Gastroesophageal sphincter (tissue), 4 donors: ENCODE measurements at regions not wholly inside any gene's neighbourhood (a gene's known extent, or its start where the extent isn't known, plus 50 kb on each side); places are given as distances from the start of the nearest gene placed in this dataset.

Experiments
- ATAC-seq: fragments of 150-250 bp; one replicate; pipeline ENCODE4 v1.9.1; 2016; ENCODE audit warnings: mild to moderate bottlenecking, moderate library complexity
- H3K27ac ChIP-seq, 4 donors: fragments of 200-600 bp; sonication (generic) in 3 of 4; 1 replicate in 3 of 4; 2 replicates in 1 of 4; pipeline ENCODE4 v1.5.1; 2016 to 2019
- H3K27me3 ChIP-seq: fragments of 200-600 bp; sonication (generic); one replicate; pipeline ENCODE4 v1.5.1; 2019
- H3K36me3 ChIP-seq, 2 donors: fragments of 200-600 bp; sonication (generic); one replicate each; pipeline ENCODE4 v1.5.1; 2019; ENCODE audit warnings: control low read depth in 1 of 2
- H3K4me1 ChIP-seq, 3 donors: fragments of 200-600 bp; sonication (generic); 1 replicate in 2 of 3; 2 replicates in 1 of 3; pipeline ENCODE4 v1.5.1; 2016 to 2019; ENCODE audit warnings: control low read depth in 2 of 3
- H3K4me3 ChIP-seq, 2 donors: fragments of 200-600 bp; sonication (generic); one replicate each; pipeline ENCODE4 v1.5.1; 2019; ENCODE audit warnings: mild to moderate bottlenecking in 1 of 2, moderate library complexity in 1 of 2
- H3K9me3 ChIP-seq, 3 donors: fragments of 200-600 bp; sonication (generic); one replicate each; pipeline ENCODE4 v1.5.1; 2017 to 2019; ENCODE audit warnings: control low read depth in 2 of 3
- CTCF ChIP-seq, 4 experiments: fragments of 200-600 bp in 2 of 4; fragments of 450-650 bp in 2 of 4; sonication (generic) in 1 of 4; IDR thresholded peaks; one replicate each; pipeline ENCODE4 v1.5.1; 2017 to 2019; ENCODE audit warnings: antibody characterized with exemption in 4 of 4, mild to moderate bottlenecking in 2 of 4, moderate library complexity in 2 of 4
- EP300 ChIP-seq: sonication (generic); formaldehyde crosslinking; IDR thresholded peaks from one replicate; pipeline ENCODE4 v1.6.1; 2017; ENCODE audit warnings: antibody characterized with exemption, mild to moderate bottlenecking
- POLR2A ChIP-seq, 2 donors: fragments of 450-650 bp; IDR thresholded peaks; one replicate each; pipeline ENCODE4 v1.6.1; 2017; ENCODE audit warnings: antibody characterized with exemption in 2 of 2, mild to moderate bottlenecking in 2 of 2, moderate library complexity in 1 of 2
- POLR2AphosphoS5 ChIP-seq: sonication (generic); formaldehyde crosslinking; IDR thresholded peaks from one replicate; pipeline ENCODE4 v1.6.1; 2017; ENCODE audit warnings: antibody characterized with exemption
- WGBS, 2 donors: methylation state at CpG; one replicate each; pipeline ENCODE4 v1.1.5; 2018; ENCODE audit warnings: low coverage in 1 of 2; 5-methylcytosine and 5-hydroxymethylcytosine counted together

- TF ChIP-seq POLR2A (IDR thresholded peaks at IDR 0.05) (no peak), POLR2AphosphoS5 (no peak), CTCF (IDR thresholded peaks at IDR 0.05) (no peak), EP300 (no peak)
- Histone ChIP-seq H3K4me1 (peaks cover 0 to 6% (median 0%) of the 10 kb centered on the region in 3 donors), H3K27ac (no peak overlapping the region), H3K4me3 (no peak overlapping the region), H3K27me3 (no peaks in the 10 kb centered on the region), H3K9me3 (no peaks in the 10 kb centered on the region), H3K36me3 (no peaks in the 10 kb centered on the region)
- 48 to 51% methylated on average over 3 of the region's 3 CpGs for WGBS, 2 donors
- ATAC-seq, result no peak
Observed at GRCh38 chr2:156800065-156800653, 364.0 kb downstream of the GPD2 start.

DNA sequence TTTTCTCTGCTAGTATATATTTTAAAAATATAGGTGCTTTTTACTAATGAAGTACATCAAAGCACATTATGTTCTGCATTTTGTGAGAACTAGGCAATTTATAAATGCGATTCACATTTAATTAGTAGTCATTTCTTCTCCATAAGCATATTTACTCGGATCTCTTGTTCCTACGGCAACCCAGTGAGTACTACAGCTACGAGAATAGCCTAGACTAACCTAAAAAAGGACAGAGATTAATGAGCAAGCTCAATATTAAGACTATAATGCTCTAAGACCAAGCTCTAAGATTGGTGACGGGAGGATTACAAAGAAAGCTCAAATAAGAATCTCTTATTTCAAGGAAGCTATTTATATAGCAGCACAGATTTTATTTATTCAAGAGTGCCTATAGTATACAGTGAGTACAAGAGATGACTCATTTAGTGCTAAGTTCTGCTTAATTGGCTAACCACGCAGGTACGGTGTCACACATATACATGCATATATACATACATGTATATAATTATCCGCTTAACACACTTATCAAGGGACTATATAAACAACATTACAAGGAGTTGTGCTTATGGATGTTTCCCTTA is 364.7 kb downstream of the GPD2 start:
- no peaks in the 10 kb centered on the region for H3K27me3 ChIP-seq
- no peaks in the 10 kb centered on the region for H3K36me3 ChIP-seq
- H3K4me1 ChIP-seq, result peaks cover 0 to 6% (median 0%) of the 10 kb centered on the region in 3 donors
- no peak for ATAC-seq
- no peaks in the 10 kb centered on the region for H3K9me3 ChIP-seq
- H3K4me3 ChIP-seq, result peak overlapping the region in 1 of 2 donors; percentile 5
- H3K27ac ChIP-seq, result no peak overlapping the region
- no peak for TF ChIP-seq POLR2A (IDR thresholded peaks at IDR 0.05)
- TF ChIP-seq CTCF (IDR thresholded peaks at IDR 0.05), result no peak
- no peak for TF ChIP-seq EP300
- no peak for TF ChIP-seq POLR2AphosphoS5
- WGBS, 2 donors, result 30 to 43% methylated on average over 8 of the region's 8 CpGs

DNA sequence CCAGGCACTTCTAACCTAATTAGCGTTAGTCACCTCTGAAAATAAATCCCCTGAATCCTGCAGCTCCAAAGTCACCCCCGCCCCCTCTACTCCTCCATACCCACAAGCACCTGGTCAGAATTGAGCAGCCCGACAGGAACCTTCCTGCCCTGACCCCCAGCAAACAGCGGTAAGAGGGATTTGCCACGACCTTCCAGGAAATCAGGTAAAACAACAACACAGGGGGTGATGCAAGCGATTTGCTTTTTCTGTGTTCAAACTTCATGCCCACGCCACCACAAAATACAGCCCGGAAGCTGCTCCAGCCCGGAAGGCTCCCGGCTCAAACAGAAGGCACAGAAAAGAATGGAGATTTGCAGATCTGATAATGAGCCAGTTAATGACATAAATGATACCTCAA is 367.1 kb downstream of the GPD2 start:
- Histone ChIP-seq H3K27ac (no peak overlapping the region), H3K27me3 (no peaks in the 10 kb centered on the region), H3K36me3 (no peaks in the 10 kb centered on the region), H3K9me3 (no peaks in the 10 kb centered on the region), H3K4me1 (peaks cover 0 to 6% (median 0%) of the 10 kb centered on the region in 3 donors), H3K4me3 (no peak overlapping the region)
- TF ChIP-seq POLR2AphosphoS5 (no peak), CTCF (IDR thresholded peaks at IDR 0.05) (no peak), EP300 (no peak), POLR2A (IDR thresholded peaks at IDR 0.05) (no peak)
- 75% methylated on average over 6 of the region's 10 CpGs; no CpG with 5 or more reads in 1 of the 2 donors for WGBS, 2 donors
- ATAC-seq, result no peak

DNA sequence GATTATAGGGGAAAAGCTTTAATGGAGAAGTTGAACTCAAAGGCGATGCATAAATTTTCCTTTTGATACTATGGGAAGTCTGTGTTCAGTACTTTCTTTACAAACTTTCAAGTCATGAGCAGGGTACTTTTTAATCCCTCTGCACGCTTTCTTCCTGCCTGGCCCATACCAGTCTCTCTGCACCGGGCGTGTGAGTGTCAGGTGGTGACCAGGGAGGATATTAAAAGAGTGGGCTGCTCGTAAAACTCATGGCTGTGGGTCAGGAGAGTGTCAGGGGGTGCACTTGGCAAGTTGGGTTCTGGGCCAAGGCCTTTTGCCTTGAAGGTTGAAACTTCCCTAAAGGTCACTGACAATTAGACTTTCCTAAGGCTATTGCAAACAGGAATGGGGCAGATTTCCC is 367.8 kb downstream of the GPD2 start:
- H3K27me3 ChIP-seq, result no peaks in the 10 kb centered on the region
- no peak for ATAC-seq
- H3K27ac ChIP-seq, result no peak overlapping the region
- TF ChIP-seq POLR2AphosphoS5 (no peak), EP300 (no peak), CTCF (IDR thresholded peaks at IDR 0.05) (no peak), POLR2A (IDR thresholded peaks at IDR 0.05) (no peak)
- no peaks in the 10 kb centered on the region for H3K9me3 ChIP-seq
- 90 to 100% methylated on average over 2 to 4 of the region's 5 CpGs for WGBS, 2 donors
- no peak overlapping the region for H3K4me3 ChIP-seq
- H3K4me1 ChIP-seq, result peaks cover 0 to 6% (median 0%) of the 10 kb centered on the region in 3 donors
- H3K36me3 ChIP-seq, result no peaks in the 10 kb centered on the region

DNA sequence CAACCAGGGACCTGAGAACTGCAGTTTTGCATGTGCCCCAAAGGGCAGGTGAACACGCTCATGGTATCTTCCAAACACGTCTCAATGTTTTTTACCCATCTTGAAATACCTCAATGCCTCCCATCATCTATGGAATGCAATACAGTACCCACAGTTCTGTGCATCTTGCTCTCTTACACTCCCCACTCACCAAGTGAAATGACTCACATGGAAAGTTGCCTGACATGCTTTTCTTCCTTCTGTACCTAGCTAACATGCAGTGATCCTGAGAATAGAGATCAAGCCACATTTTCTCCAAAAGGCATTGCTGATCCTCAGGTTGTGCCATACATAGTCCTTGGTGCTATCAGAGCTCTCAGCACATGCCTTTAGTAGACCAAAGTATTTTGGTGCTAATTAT is 373.9 kb downstream of the GPD2 start:
- H3K4me1 ChIP-seq, result no peaks in the 10 kb centered on the region
- 84% methylated on average over 2 of the region's 2 CpGs; no CpG with 5 or more reads in 1 of the 2 donors for WGBS, 2 donors
- no peaks in the 10 kb centered on the region for H3K9me3 ChIP-seq
- H3K27me3 ChIP-seq, result no peaks in the 10 kb centered on the region
- TF ChIP-seq POLR2AphosphoS5 (no peak), POLR2A (IDR thresholded peaks at IDR 0.05) (no peak), EP300 (no peak), CTCF (IDR thresholded peaks at IDR 0.05) (no peak)
- no peak overlapping the region for H3K4me3 ChIP-seq
- H3K27ac ChIP-seq, result no peak overlapping the region
- H3K36me3 ChIP-seq, result no peaks in the 10 kb centered on the region
- no peak for ATAC-seq
